Tibial nerve (tissue), 4 donors: ENCODE measurements at regions not wholly inside any gene's neighbourhood (a gene's known extent, or its start where the extent isn't known, plus 50 kb on each side); places are given as distances from the start of the nearest gene placed in this dataset.

ENCODE experiments used
- EP300 ChIP-seq, 2 donors: sonication (generic); formaldehyde crosslinking; IDR thresholded peaks; one replicate each; pipeline ENCODE4 v1.6.1; 2017; ENCODE audit warnings: antibody characterized with exemption in 2 of 2, mild to moderate bottlenecking in 1 of 2
- POLR2A ChIP-seq, 2 donors: fragments of 450-650 bp; IDR thresholded peaks; one replicate each; pipeline ENCODE4 v1.6.1; 2017; ENCODE audit warnings: antibody characterized with exemption in 2 of 2, mild to moderate bottlenecking in 2 of 2, moderate library complexity in 2 of 2
- TF ChIP-seq, protein P1 (sequence below), 5 experiments: fragments of 200-600 bp in 3 of 5; fragments of 450-650 bp in 2 of 5; sonication (generic) in 3 of 5; IDR thresholded peaks; one replicate each; pipeline ENCODE4 v1.5.1; 2016 to 2019; ENCODE audit warnings: antibody characterized with exemption in 5 of 5, mild to moderate bottlenecking in 3 of 5, moderate library complexity in 2 of 5

DNA sequence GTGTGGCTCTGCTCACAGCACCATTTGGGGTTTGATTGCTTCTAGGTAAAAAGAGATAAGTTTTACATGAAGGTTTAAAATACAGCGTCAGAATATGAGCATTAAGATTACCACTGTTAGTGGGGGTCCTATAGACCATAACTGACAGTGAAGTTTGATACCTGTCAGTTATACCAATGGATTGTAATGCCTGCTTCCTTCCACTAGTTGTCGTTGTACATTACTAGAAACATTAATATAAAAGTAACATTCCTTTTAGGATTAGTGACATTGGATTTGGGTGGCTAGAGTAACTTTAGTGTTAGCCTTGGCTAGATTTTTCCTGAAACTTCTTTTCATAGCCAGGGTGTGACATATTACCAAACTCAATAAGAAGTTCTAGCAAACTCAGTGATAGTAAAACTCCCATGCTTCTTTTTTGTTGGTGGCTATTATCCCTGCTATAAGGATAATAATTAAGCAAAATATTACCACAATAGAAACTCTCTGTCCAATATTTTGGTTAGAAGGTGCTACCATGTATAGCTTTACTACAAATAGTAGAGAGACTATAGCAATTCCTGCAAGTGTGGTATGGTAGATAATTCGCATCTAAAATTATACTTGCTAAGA, 57.1 kb downstream of the FAM181B start:
- TF ChIP-seq POLR2A (IDR thresholded peaks at IDR 0.05) = no peak
- TF ChIP-seq, protein P1, sequence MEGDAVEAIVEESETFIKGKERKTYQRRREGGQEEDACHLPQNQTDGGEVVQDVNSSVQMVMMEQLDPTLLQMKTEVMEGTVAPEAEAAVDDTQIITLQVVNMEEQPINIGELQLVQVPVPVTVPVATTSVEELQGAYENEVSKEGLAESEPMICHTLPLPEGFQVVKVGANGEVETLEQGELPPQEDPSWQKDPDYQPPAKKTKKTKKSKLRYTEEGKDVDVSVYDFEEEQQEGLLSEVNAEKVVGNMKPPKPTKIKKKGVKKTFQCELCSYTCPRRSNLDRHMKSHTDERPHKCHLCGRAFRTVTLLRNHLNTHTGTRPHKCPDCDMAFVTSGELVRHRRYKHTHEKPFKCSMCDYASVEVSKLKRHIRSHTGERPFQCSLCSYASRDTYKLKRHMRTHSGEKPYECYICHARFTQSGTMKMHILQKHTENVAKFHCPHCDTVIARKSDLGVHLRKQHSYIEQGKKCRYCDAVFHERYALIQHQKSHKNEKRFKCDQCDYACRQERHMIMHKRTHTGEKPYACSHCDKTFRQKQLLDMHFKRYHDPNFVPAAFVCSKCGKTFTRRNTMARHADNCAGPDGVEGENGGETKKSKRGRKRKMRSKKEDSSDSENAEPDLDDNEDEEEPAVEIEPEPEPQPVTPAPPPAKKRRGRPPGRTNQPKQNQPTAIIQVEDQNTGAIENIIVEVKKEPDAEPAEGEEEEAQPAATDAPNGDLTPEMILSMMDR (IDR thresholded peaks at IDR 0.05) = peak in 3 of 5 experiments; percentile 13 to 31 (median 16)
- no peak for TF ChIP-seq EP300 (IDR thresholded peaks at IDR 0.05)
